Fibroblast of skin of left quadriceps (primary cell): ENCODE measurements at regions not wholly inside any gene's neighbourhood (a gene's known extent, or its start where the extent isn't known, plus 50 kb on each side); places are given as distances from the start of the nearest gene placed in this dataset.

Source experiments
- DNase-seq, 2 experiments: peaks; one replicate each; pipeline ENCODE4 v3.0.0-alpha.2; 2013; ENCODE audit warnings: low read depth in 2 of 2

GRCh38 chr6:47151232-47151898 lies 109.2 kb upstream of the ADGRF1 start:
- DNase-seq = no peak

DNA sequence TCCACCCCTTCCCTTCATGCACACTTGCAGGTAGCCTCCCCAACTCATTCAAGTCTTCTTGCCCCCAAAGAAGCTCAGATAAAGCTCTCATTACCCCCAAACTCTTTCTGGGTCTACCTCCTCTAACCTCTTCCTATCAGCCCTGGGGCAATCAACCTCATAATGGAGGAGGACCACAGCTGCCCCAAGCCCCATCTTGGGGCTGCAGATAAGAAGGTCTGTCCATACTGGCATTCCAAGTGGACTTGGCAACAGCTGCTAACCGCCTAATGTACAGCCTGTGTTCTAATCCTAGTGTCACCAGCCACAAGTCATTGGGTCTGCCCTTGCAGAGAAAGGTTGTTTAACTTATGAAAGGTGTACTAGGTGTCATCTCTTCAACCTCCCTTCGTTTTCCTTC lies 107.4 kb upstream of the ADGRF1 start:
- no peak for DNase-seq

- DNase-seq = no peak
Observed at GRCh38 chr6:47149066-47149465, 106.9 kb upstream of the ADGRF1 start.

DNA sequence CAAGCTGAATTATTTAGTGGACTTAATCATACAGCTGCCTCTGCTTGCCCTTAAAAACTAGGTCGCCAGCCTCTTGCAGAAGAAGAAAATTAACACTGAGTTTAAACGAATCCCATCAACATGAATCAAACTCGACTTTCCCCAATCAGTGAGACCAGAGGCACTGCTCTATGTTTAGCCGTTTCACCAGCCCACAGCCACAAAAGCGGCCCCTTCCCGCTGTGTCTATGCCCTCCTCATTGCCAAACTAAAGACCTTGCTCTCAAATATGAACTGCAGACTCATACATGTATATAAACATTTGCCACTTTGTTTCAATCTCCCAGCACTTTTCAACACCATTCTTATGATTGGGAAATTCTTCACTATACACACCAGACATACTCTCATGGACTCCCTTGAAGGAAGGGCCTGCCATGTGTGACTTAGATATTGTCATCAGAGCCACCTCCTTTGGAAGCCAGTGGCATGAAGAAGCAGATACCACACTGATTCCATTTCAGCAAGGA lies 105.8 kb upstream of the ADGRF1 start:
- DNase-seq = no peak

DNA sequence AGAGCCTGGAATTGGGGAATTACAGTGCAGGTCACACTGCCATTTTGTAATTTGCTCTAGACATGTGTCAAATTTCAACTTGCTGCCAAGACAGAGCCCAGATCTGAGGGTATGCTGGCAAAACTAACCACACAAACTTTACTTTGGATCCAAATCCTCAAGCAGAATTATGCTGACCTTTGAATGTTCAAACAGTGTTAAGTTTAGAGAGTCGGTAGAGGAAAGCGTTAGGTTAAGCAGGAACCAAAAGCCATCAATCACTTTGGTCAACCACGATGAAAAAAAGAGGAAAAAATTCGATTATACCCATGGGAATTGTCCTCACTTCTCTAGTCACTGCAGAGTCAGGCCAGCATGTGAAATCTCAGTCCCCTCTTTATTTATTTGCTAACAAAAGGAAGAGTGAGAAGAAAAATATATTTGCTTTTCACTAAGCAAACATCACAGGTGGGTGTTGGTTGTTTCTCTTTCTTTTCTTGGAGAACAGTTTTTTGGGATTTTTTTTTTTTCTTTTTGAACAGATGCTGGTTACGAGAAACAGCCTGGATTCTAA lies 105.1 kb upstream of the ADGRF1 start:
- DNase-seq = no peak

- DNase-seq = no peak
Observed at GRCh38 chr6:47146431-47147174, 104.5 kb upstream of the ADGRF1 start.

DNA sequence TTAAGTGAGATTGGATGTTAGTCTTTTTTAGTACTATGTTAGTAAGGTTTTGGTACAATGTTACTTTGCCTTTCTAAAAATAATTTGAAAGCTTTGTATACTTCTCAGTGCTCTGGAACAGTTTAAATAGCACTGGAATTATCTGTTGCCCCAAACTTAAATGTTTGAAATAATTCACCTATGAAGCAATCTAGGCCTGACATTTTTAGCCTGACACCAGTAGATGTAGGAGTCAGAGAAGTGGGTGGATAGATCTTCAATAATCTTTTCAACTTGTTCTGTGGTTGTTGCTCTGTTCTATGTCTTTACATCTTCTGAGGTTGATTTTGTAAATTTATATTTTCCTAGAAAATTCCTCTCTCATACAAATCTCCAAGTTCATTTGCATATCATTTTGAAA lies 103.1 kb upstream of the ADGRF1 start:
- DNase-seq = no peak

DNA sequence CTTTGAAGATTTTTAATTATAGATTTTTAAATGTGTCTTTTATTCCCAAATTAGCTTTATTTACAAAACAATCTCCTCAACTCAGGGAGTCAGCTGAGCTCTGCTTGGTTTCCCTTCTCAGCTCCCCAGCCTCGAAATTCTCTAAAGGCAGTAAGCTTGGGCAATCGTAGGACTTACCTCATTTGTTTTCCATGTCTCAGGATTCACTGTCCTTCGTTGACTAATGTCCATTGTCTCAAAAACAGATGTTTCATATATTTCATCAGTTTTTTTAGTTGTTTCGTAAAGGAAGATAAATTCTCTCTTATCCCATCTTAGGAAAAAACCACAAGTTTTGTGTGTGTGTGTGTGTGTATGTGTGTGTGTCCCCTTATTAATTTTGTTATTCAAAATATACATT lies 102.2 kb upstream of the ADGRF1 start:
- peak; percentile 60 to 63 for DNase-seq

- no peak for DNase-seq
Observed at GRCh38 chr6:47141963-47142362, 99.8 kb upstream of the ADGRF1 start.

DNA sequence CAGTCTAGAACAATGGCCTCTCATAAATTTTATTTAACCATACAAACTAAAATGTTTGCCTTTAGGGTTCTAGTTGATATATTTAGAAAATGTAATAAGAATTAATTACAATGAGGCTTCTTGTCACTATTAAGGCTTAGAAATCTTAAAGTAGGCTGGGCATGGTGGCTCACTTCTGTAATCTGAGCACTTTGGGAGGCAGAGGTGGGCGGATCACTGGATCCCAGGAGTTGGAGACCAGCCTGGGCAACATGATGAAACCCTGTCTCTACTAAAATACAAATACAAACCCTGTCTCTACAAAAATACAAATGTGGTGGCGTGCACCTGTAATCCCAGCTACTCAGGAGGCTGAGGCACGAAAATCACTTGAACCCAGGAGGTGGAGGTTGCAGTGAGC lies 99.0 kb upstream of the ADGRF1 start:
- no peak for DNase-seq

DNA sequence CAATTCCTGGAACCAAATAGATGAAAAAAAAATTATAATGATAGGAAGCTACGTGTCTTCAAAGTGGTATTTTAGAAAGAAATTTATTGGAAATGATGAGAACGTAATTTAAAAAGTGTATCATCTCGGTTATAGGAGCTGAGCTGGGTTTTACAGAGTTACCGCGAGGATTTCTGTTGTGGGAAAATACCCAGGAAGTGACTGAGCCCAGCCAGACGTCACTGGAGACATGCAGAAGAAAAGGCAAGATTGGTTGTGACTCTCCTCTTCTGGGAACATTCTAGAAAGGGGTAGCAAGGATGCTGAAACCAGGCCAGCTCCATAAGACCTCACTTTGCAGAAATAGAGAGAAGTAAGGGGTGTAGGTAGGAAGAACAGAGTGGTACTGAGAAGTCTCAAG lies 95.9 kb upstream of the ADGRF1 start:
- DNase-seq = no peak

DNA sequence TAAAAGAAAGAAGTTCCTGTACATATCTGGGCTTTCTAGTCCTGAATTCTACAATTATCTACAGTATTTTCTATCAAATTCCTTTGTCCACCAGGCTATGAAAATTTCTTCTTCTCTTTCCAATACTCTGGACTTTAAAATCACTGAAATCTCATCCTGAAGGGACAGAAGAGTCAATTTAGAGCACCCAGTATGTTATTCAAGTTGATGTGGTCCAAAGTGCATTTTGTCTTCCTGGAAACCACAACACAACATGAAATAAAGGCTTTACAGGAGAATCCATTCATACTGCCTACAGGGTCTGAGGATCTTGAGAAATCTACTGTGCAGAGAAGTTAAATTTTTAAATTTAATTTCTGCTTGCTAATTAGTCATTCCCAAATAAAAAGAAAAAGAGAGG lies 94.9 kb upstream of the ADGRF1 start:
- DNase-seq = no peak

GRCh38 chr6:47135772-47136171 lies 93.6 kb upstream of the ADGRF1 start:
- DNase-seq = peak; percentile 84 to 87

DNA sequence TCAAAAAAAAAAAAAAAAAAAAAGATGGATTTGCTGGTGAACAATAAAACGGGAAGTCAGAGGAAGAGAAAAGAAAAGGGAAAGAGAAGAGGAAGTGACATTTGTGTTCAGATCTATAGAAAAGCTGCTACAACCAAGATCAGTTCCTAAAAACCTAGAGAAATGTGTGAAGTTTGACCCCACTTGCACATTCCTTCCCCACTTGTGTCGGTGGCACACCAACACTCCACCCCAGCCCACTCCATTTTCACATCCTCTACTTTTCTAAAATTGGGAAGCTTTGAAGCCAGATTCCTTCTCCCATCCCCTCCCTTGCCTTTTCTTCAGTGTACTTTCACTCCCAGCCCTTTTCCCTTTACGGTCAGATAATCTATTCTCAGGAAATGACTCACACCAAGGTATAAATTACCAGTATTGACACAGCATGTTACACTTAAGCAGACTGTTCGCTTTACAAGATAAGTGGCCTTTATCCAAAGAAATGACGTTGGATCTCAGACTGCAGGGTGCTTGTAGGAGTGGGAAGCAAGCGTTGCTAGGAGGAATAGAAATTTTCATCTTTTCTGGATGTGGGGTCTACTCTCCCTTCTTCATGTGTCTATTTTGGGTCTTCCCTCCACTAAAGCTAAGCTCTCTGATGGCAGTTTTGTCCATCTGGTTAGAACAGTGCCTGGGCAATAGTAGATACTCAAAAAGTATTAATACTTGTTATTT lies 92.5 kb upstream of the ADGRF1 start:
- DNase-seq = peak; percentile 86 to 89

- no peak for DNase-seq
Observed at GRCh38 chr6:47133230-47134000, 91.3 kb upstream of the ADGRF1 start.

DNA sequence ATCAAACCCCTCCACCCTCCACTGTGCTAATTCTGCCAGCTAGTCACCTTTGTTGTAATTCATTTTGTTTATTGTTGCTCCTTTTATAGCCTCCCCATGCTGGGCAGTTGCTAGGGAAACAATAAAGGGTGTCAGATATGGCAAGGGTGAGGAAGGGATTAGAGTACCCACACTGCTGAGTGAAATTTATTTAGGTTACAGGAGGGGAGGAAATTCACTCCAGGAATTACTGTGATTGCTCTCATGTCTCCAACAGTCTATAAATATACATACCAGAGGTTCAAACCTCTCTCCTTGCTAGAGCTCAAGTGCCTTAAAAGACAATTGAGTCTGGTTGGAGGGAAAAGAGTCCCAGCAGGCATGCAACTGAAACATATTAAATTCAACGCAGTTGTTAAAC lies 90.6 kb upstream of the ADGRF1 start:
- no peak for DNase-seq

DNA sequence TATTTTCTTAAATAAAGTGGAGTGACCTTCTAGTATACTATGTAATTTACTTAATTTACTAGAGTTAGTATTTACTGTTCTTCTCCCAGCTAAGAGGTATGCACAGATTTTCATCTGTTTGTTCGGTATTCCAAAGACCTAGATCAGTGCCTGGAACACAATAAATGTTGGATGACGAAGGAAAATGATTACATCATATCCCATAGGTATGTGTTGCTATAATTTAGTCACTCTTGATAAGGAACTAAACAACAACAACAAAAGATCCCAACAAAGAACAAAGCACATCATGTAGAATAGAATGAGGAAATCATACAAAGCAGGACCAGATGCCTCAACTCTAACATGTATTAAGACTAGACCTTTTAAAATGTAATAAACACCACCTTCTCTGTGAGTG lies 89.6 kb upstream of the ADGRF1 start:
- no peak for DNase-seq

DNA sequence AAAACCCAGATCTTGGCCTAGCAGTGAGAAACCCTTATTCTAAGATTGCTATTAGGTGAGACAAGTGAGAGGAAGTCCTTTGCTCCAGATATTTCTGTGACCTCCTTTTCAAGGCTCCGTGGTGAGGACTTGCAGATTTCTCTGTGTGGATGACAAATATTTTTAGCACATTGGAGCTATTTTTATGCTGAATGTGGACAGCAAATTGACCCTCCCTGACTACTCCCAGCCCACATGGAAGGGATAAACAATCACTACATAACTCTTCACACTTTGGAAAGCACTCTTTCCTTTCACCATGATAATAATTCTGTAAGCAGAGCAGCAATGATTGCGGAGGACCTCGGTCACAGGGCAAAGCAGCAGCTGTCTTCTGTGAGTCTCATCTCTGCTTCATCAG lies 88.0 kb upstream of the ADGRF1 start:
- DNase-seq = no peak

- DNase-seq = no peak
Observed at GRCh38 chr6:47129129-47129528, 87.0 kb upstream of the ADGRF1 start.

- DNase-seq = no peak
Observed at GRCh38 chr6:47126647-47127391, 84.7 kb upstream of the ADGRF1 start.

DNA sequence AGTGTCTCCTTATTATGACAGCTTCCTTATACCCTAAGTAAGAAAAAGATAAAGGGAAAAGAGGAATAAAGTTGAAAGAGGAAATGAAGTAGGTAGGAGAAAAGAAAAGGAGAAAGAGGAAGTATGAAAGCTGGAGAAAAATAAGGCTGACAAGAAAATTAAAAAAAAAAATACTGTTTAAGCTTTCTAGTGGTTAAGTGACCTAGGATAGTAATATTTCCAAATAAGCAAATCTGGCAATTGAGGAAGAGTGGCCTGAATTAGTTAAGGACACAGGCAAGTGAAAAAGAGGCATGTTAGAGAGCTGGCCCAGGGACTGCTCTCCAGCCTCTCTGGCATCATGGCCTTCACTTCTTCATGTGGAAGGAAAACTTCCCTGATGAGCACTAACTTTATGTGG lies 76.5 kb upstream of the ADGRF1 start:
- DNase-seq = no peak
